ENCODE measurements at regions not wholly inside any gene's neighbourhood (a gene's known extent, or its start where the extent isn't known, plus 50 kb on each side); places are given as distances from the start of the nearest gene placed in this dataset.

DNA sequence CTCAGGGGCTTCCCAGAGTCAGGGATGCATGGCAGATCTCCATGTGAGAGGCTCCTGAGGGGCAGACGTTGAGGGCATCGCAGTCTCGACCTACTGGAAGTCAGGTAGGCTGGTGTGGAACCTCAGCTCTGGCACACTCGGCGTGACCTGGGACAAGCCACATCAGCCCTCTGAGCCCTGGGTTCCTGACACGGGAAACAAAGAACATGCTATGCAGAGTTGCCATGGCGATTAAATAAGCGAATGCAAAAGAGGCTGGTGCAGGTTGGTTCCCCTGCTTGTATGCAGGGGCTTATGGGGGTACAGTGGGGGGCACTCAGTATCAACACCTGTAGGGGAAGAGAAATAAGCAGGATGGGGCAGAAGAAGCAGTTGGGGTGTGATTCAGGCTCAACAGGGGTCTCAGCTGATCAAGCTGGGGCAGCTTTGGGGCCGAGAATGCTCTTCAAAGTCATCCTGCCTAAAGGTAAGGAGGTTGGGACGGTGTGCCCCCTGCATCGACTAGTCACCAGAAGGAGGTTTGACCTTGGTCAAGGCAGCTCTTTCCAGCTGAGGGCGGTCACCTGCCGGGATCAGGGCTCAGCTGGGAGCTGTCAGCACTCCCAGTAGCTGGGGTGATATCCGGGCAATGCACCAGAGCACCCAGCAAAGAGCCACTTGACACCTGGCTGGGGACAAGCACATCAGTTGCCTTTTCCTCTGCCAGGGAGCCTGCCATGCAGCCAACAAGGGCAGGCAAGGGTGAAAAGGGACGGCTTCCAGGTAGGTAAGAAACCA, 442.7 kb downstream of the MIAT start:
- DNase-seq (peak in 3 of 5 donors; percentile 18 to 63 (median 25)), FAIRE-seq (no peak)
- Histone ChIP-seq H3K4me1 (ENCODE audit: control insufficient read depth in 2 of 3, insufficient read depth in 2 of 3, low read depth in 1 of 3, low read length in 3 of 3) (peaks cover 0 to 4% (median 0%) of the 10 kb centered on the region in 3 donors), H3K9me3 (ENCODE audit: control insufficient read depth in 2 of 3, insufficient read depth in 1 of 3, low read length in 3 of 3) (no peaks in the 10 kb centered on the region), H3K27ac (ENCODE audit: low read depth in 2 of 2, low read length in 2 of 2) (no peak overlapping the region), H3K27me3 (ENCODE audit: control insufficient read depth, insufficient read depth, low read length) (no peaks in the 10 kb centered on the region), H3K4me3 (ENCODE audit: low read length in 3 of 3) (no peak overlapping the region), H3K9ac (ENCODE audit: low read length in 3 of 3) (no peak overlapping the region), H3K36me3 (ENCODE audit: control insufficient read depth in 2 of 3, insufficient read depth in 3 of 3, low read length in 3 of 3) (no peaks in the 10 kb centered on the region)
- intact Hi-C loops (cut with DNase I), result no loop called here
- TF ChIP-seq, protein P1, sequence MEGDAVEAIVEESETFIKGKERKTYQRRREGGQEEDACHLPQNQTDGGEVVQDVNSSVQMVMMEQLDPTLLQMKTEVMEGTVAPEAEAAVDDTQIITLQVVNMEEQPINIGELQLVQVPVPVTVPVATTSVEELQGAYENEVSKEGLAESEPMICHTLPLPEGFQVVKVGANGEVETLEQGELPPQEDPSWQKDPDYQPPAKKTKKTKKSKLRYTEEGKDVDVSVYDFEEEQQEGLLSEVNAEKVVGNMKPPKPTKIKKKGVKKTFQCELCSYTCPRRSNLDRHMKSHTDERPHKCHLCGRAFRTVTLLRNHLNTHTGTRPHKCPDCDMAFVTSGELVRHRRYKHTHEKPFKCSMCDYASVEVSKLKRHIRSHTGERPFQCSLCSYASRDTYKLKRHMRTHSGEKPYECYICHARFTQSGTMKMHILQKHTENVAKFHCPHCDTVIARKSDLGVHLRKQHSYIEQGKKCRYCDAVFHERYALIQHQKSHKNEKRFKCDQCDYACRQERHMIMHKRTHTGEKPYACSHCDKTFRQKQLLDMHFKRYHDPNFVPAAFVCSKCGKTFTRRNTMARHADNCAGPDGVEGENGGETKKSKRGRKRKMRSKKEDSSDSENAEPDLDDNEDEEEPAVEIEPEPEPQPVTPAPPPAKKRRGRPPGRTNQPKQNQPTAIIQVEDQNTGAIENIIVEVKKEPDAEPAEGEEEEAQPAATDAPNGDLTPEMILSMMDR (IDR thresholded peaks at IDR 0.05; ENCODE audit: borderline replicate concordance, extremely low read depth, insufficient read depth), result no peak

DNA sequence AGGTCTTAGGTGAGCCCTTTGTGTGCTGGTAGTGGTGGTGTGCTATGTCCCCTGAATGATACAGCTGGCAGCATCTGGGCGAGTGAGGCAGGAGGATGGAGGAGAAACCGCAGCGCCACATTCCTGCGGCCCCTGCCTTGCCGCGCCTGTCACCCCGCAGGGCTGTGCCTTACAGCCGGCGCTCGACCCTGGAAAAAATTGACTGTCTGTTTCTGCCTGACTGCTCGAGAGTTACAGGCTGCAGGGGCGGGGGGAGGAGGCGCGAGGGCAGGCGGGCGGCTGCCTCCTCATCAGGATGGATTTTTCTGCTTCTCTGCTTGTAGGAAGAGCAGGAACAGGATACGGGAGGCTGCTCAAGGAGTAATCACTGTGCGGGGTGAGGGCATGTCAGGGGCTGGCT, 443.4 kb downstream of the MIAT start:
- DNase-seq, result peak; percentile 78 to 95 (median 94)
- Histone ChIP-seq H3K9ac (ENCODE audit: low read length in 3 of 3) (no peak overlapping the region), H3K27me3 (ENCODE audit: control insufficient read depth, insufficient read depth, low read length) (no peaks in the 10 kb centered on the region), H3K36me3 (ENCODE audit: control insufficient read depth in 2 of 3, insufficient read depth in 3 of 3, low read length in 3 of 3) (no peaks in the 10 kb centered on the region), H3K27ac (ENCODE audit: low read depth in 2 of 2, low read length in 2 of 2) (no peak overlapping the region), H3K4me1 (ENCODE audit: control insufficient read depth in 2 of 3, insufficient read depth in 2 of 3, low read depth in 1 of 3, low read length in 3 of 3) (peaks cover 0 to 4% (median 0%) of the 10 kb centered on the region in 3 donors), H3K4me3 (ENCODE audit: low read length in 3 of 3) (no peak overlapping the region), H3K9me3 (ENCODE audit: control insufficient read depth in 2 of 3, insufficient read depth in 1 of 3, low read length in 3 of 3) (no peaks in the 10 kb centered on the region)
- TF ChIP-seq, protein P1 (IDR thresholded peaks at IDR 0.05; ENCODE audit: borderline replicate concordance, extremely low read depth, insufficient read depth), result no peak
- FAIRE-seq, result no peak
- intact Hi-C loops (cut with DNase I), result no loop called here

DNA sequence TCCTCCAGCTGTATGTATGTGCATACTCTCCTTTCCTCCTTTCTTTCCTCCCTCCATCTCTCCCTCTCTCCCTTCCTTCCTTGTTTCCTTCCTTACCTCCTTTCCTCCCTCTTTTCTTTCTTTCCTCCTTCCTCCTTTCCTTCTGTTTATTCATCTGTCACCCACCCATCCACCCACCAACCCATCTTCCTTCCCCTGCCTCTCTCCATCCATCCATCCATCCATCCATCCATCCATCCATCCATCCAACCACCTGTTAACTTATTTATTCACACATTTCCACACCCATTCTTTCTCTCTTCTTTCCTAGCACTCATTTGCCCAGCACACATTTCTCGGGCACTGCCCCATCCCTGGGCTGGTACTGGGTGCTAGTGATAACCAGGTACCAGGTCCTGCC, 443.9 kb downstream of the MIAT start:
- Histone ChIP-seq H3K4me3 (ENCODE audit: low read length in 3 of 3) (no peak overlapping the region), H3K27me3 (ENCODE audit: control insufficient read depth, insufficient read depth, low read length) (no peaks in the 10 kb centered on the region), H3K36me3 (ENCODE audit: control insufficient read depth in 2 of 3, insufficient read depth in 3 of 3, low read length in 3 of 3) (no peaks in the 10 kb centered on the region), H3K9ac (ENCODE audit: low read length in 3 of 3) (no peak overlapping the region), H3K4me1 (ENCODE audit: control insufficient read depth in 2 of 3, insufficient read depth in 2 of 3, low read depth in 1 of 3, low read length in 3 of 3) (peaks cover 0 to 4% (median 0%) of the 10 kb centered on the region in 3 donors), H3K9me3 (ENCODE audit: control insufficient read depth in 2 of 3, insufficient read depth in 1 of 3, low read length in 3 of 3) (no peaks in the 10 kb centered on the region), H3K27ac (ENCODE audit: low read depth in 2 of 2, low read length in 2 of 2) (no peak overlapping the region)
- intact Hi-C loops (cut with DNase I), result no loop called here
- FAIRE-seq (no peak), DNase-seq (no peak)
- TF ChIP-seq, protein P1 (IDR thresholded peaks at IDR 0.05; ENCODE audit: borderline replicate concordance, extremely low read depth, insufficient read depth), result no peak

All from kidney (tissue), 13 donors.